ENCODE measurements at regions not wholly inside any gene's neighbourhood (a gene's known extent, or its start where the extent isn't known, plus 50 kb on each side); places are given as distances from the start of the nearest gene placed in this dataset.

- TF ChIP-seq CTCF (IDR thresholded peaks at IDR 0.05) (no peak), POLR2A (IDR thresholded peaks at IDR 0.05) (no peak)
These were observed 329.6 kb upstream of the NPVF start for GRCh38 chr7:25557930-25558329.
